ENCODE measurements at regions not wholly inside any gene's neighbourhood (a gene's known extent, or its start where the extent isn't known, plus 50 kb on each side); places are given as distances from the start of the nearest gene placed in this dataset.

- H4K91ac ChIP-seq (ENCODE audit: insufficient read length, low read depth, low read length): no peak overlapping the region
- H3K9me3 ChIP-seq (ENCODE audit: control insufficient read depth, low read depth, low read length): no peaks in the 10 kb centered on the region
- Mint-ChIP-seq H3K9me3 (no peaks in the 10 kb centered on the region), H3K36me3 (ENCODE audit: insufficient read depth in 1 of 3, low read depth in 3 of 3) (no peaks in the 10 kb centered on the region), H3K27ac (no peak overlapping the region; a peak in 1 of 7 replicates), H3K4me3 (no peak overlapping the region), H3K4me1 (no peaks in the 10 kb centered on the region), H3K27me3 (ENCODE audit: low read depth) (no peaks in the 10 kb centered on the region)
- H3K56ac ChIP-seq (ENCODE audit: insufficient read length, low read depth, low read length): no peak overlapping the region
- no peak overlapping the region for H3K23ac ChIP-seq (ENCODE audit: insufficient read length, low read depth, low read length)
- no peaks in the 10 kb centered on the region for H3K4me1 ChIP-seq (ENCODE audit: insufficient read depth, low read length)
- no peak overlapping the region for H3T11ph ChIP-seq (ENCODE audit: low read length)
- no peaks in the 10 kb centered on the region for H3K79me2 ChIP-seq (ENCODE audit: insufficient read depth, low read length)
- TF ChIP-seq, protein P1, sequence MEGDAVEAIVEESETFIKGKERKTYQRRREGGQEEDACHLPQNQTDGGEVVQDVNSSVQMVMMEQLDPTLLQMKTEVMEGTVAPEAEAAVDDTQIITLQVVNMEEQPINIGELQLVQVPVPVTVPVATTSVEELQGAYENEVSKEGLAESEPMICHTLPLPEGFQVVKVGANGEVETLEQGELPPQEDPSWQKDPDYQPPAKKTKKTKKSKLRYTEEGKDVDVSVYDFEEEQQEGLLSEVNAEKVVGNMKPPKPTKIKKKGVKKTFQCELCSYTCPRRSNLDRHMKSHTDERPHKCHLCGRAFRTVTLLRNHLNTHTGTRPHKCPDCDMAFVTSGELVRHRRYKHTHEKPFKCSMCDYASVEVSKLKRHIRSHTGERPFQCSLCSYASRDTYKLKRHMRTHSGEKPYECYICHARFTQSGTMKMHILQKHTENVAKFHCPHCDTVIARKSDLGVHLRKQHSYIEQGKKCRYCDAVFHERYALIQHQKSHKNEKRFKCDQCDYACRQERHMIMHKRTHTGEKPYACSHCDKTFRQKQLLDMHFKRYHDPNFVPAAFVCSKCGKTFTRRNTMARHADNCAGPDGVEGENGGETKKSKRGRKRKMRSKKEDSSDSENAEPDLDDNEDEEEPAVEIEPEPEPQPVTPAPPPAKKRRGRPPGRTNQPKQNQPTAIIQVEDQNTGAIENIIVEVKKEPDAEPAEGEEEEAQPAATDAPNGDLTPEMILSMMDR (conservative IDR thresholded peaks at IDR 0.05): no peak
- H2AK5ac ChIP-seq (ENCODE audit: insufficient read length, low read length): no peak overlapping the region
- H2BK20ac ChIP-seq (ENCODE audit: low read depth, low read length, poor library complexity, severe bottlenecking): no peak overlapping the region
- no peak overlapping the region for H3K18ac ChIP-seq (ENCODE audit: insufficient read length, low read depth, low read length)
- no peaks in the 10 kb centered on the region for H3K79me1 ChIP-seq (ENCODE audit: insufficient read depth, low read depth, low read length, poor library complexity, severe bottlenecking)
- H3K9ac ChIP-seq (ENCODE audit: extremely low read depth, insufficient read length, low read length): no peak overlapping the region
- H3K27me3 ChIP-seq (ENCODE audit: insufficient read depth, low read length): no peaks in the 10 kb centered on the region
- H2BK12ac ChIP-seq (ENCODE audit: insufficient read length, low read depth, low read length): no peak overlapping the region
- H3K14ac ChIP-seq (ENCODE audit: insufficient read depth, low read length): no peak overlapping the region
- no peak overlapping the region for H2BK5ac ChIP-seq (ENCODE audit: insufficient read length, low read length)
- DNase-seq: no peak
- no peak overlapping the region for H3K4me2 ChIP-seq (ENCODE audit: insufficient read depth, insufficient read length, low read length)
- no peak overlapping the region for H3K27ac ChIP-seq (ENCODE audit: insufficient read length, low read depth, low read length)
- H2BK120ac ChIP-seq (ENCODE audit: low read depth, low read length, poor library complexity, severe bottlenecking): no peak overlapping the region
- H4K20me1 ChIP-seq (ENCODE audit: control insufficient read depth, insufficient read depth, insufficient read length): no peaks in the 10 kb centered on the region
- H2BK15ac ChIP-seq (ENCODE audit: low read depth, low read length): no peak overlapping the region
- H3K23me2 ChIP-seq (ENCODE audit: insufficient read length, low read depth, low read length, poor library complexity, severe bottlenecking): no peaks in the 10 kb centered on the region
- no peak overlapping the region for H4K8ac ChIP-seq (replicated peaks; ENCODE audit: insufficient read length, low read depth, low read length)
- no CpG with 5 or more reads among the region's 9 CpGs for WGBS (ENCODE audit: extremely low coverage, insufficient read length, low lambda C conversion rate)
- no peak overlapping the region for H4K5ac ChIP-seq (ENCODE audit: insufficient read length, low read depth, low read length)
- H2AFZ ChIP-seq (ENCODE audit: low read length): no peak overlapping the region
- H3K4ac ChIP-seq (ENCODE audit: low read depth, low read length): no peak overlapping the region
These were observed 1401.9 kb downstream of the FAM181B start for GRCh38 chr11:81331611-81332235.

Measured in H9 (cell line).